Heart left ventricle (tissue), 13 donors: ENCODE measurements at regions not wholly inside any gene's neighbourhood (a gene's known extent, or its start where the extent isn't known, plus 50 kb on each side); places are given as distances from the start of the nearest gene placed in this dataset.

ENCODE experiments used
- CTCF ChIP-seq, 12 donors: fragments of 200-600 bp; sonication (generic) in 4 of 12; IDR thresholded peaks; one replicate each; pipeline versions ENCODE4 v1.5.0 to v1.8.0; 2018 to 2022; ENCODE audit warnings: antibody characterized with exemption in 12 of 12, mild to moderate bottlenecking in 5 of 12
- POLR2A ChIP-seq, 2 donors: fragments of 450-650 bp; IDR thresholded peaks; one replicate each; pipeline ENCODE4 v1.6.1; 2017; ENCODE audit warnings: antibody characterized with exemption in 2 of 2, mild to moderate bottlenecking in 2 of 2, moderate library complexity in 2 of 2
- donor health status: ischemic (EF 13 %, LVEDD 7.1; RV severe dilation, severe dysfunction).
- donor health status: DM: no; HTN: yes; CAD: no.
- donor health status: DM: no; HTN: no; CAD: no.
- donor health status: ischemic (EF 25% LVEDD 6.9; RV normal size, moderate dysfunction).
- donor health status: ischemic (EF 25% LVEDD 5.7; RV mildly dilated, moderate dysfunction).
- donor health status: ischemic (EF 35%, LVEDD 5.7; RV mildly dilated, moderate dysfunction).
- donor health status: nonischemic (EF 11% LVEDD 7.7; RV severe dilation, severe dysfunction).
- donor health status: DM: yes; HTN: yes; CAD: no.
- donor health status: PGD.
- donor health status: ischemic (EF 29% LVEDD 5.4; RV normal size, mild dysfunction).
- donor health status: nonischemic (EF 23%, LVEDD 6.1; RV moderate dilation, normal function).

- no peak for TF ChIP-seq CTCF (IDR thresholded peaks at IDR 0.05)
- no peak for TF ChIP-seq POLR2A (IDR thresholded peaks at IDR 0.05)
Observed at GRCh38 chr9:107142896-107143603, 140.0 kb upstream of the RAD23B start.
